ENCODE measurements at regions not wholly inside any gene's neighbourhood (a gene's known extent, or its start where the extent isn't known, plus 50 kb on each side); places are given as distances from the start of the nearest gene placed in this dataset.

- TF ChIP-seq CTCF (IDR thresholded peaks at IDR 0.05; ENCODE audit: control insufficient read depth, extremely low read depth, insufficient read depth): no peak
- H3K4me3 ChIP-seq (ENCODE audit: low read depth, low read length): no peak overlapping the region
- DNase-seq (ENCODE audit: low read depth): no peak
These were observed 1169.9 kb downstream of the TYW1 start for GRCh38 chr7:68166525-68166924.

DNA sequence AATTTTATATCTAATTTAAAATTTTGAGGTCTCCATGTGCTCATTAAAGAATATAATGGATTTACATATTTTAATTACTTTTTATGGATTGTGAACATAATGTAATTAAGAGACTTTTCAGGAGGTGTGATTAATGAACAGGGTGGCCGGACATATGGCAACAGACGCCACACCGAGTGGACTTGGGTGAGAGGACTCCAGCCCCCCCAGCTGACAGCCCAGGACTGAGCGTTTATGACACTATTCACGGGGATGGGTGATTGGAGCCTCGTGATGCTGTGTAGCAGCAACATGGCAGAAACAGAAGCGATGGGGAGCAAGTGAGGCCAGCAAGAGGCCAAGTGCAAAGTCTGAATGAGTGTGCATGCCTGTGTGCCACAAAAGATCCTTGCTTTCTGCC, 1176.9 kb downstream of the TYW1 start:
- no peak for TF ChIP-seq CTCF (IDR thresholded peaks at IDR 0.05; ENCODE audit: control insufficient read depth, extremely low read depth, insufficient read depth)
- H3K4me3 ChIP-seq (ENCODE audit: low read depth, low read length): no peak overlapping the region
- DNase-seq (ENCODE audit: low read depth): no peak

GRCh38 chr7:68176974-68177373, 1180.3 kb downstream of the TYW1 start:
- H3K4me3 ChIP-seq (ENCODE audit: low read depth, low read length): no peak overlapping the region
- TF ChIP-seq CTCF (IDR thresholded peaks at IDR 0.05; ENCODE audit: control insufficient read depth, extremely low read depth, insufficient read depth): peak; percentile 84
- DNase-seq (ENCODE audit: low read depth): peak; percentile 38

DNA sequence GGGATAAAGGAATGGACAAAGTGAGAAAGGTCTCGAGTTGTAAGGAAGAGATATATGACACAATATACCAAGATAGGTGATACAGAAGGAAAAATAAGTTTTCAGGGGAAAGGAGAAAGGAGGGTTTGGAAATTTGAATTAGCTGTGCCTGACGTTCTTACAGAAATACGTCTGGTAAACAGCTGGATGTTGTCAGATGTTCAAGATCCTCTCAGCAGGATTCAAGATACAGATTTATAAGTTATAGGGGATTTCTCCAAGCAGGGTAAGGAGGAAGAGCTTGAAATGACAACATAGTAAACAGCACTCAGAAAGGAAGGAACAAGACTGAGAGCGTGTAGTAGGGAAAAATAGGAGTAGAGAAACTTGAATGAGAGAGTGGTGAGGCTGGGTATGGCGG, 1184.1 kb downstream of the TYW1 start:
- TF ChIP-seq CTCF (IDR thresholded peaks at IDR 0.05; ENCODE audit: control insufficient read depth, extremely low read depth, insufficient read depth): no peak
- no peak overlapping the region for H3K4me3 ChIP-seq (ENCODE audit: low read depth, low read length)
- no peak for DNase-seq (ENCODE audit: low read depth)

DNA sequence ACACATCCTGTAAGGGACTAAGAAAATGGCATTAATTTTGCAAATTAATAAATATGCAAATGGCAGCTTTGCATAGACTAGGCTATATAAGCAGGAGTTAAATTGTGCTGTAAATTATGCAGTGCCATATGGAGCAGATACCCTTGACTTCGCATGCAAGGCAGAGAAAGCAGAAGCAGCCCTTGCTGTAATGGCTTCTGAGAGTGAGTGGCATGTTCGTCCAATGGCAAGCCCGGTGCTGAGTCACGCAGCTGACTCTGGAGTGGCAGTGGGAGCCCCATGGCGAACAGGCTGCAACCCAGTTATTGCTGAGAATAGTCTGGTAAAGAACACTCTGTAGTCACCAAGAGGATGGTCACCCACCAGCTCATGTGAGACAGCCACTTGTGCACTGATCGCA, 1186.5 kb downstream of the TYW1 start:
- no peak for DNase-seq (ENCODE audit: low read depth)
- TF ChIP-seq CTCF (IDR thresholded peaks at IDR 0.05; ENCODE audit: control insufficient read depth, extremely low read depth, insufficient read depth): no peak
- H3K4me3 ChIP-seq (ENCODE audit: low read depth, low read length): no peak overlapping the region

GRCh38 chr7:68185631-68186456, 1189.2 kb downstream of the TYW1 start:
- TF ChIP-seq CTCF (IDR thresholded peaks at IDR 0.05; ENCODE audit: control insufficient read depth, extremely low read depth, insufficient read depth): no peak
- H3K4me3 ChIP-seq (ENCODE audit: low read depth, low read length): no peak overlapping the region
- no peak for DNase-seq (ENCODE audit: low read depth)

DNA sequence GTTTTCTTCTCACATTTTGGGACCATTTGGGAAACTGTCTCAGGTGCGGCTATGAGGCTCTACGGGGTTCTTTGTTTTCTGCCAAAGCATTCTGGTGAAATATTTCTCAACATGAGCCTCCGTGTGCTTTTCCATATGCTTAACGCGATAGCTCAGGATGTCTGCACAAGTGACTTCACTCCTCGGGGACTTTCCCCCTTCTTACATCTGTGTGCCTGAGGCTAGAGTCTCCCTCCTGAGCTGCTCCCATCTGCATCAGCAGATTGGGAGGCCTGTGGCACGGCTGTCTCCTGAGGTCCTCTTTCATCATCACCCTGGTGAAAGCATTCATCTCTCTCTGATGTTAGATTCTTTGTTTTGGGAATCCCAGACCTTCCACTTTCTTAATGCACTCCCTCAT, 1190.9 kb downstream of the TYW1 start:
- DNase-seq (ENCODE audit: low read depth): no peak
- no peak overlapping the region for H3K4me3 ChIP-seq (ENCODE audit: low read depth, low read length)
- no peak for TF ChIP-seq CTCF (IDR thresholded peaks at IDR 0.05; ENCODE audit: control insufficient read depth, extremely low read depth, insufficient read depth)

All from LNCaP clone FGC (cell line).